ENCODE measurements at regions not wholly inside any gene's neighbourhood (a gene's known extent, or its start where the extent isn't known, plus 50 kb on each side); places are given as distances from the start of the nearest gene placed in this dataset.
A peak's percentile ranks its signal among the peaks of the same experiment; 100 is the strongest.

DNA sequence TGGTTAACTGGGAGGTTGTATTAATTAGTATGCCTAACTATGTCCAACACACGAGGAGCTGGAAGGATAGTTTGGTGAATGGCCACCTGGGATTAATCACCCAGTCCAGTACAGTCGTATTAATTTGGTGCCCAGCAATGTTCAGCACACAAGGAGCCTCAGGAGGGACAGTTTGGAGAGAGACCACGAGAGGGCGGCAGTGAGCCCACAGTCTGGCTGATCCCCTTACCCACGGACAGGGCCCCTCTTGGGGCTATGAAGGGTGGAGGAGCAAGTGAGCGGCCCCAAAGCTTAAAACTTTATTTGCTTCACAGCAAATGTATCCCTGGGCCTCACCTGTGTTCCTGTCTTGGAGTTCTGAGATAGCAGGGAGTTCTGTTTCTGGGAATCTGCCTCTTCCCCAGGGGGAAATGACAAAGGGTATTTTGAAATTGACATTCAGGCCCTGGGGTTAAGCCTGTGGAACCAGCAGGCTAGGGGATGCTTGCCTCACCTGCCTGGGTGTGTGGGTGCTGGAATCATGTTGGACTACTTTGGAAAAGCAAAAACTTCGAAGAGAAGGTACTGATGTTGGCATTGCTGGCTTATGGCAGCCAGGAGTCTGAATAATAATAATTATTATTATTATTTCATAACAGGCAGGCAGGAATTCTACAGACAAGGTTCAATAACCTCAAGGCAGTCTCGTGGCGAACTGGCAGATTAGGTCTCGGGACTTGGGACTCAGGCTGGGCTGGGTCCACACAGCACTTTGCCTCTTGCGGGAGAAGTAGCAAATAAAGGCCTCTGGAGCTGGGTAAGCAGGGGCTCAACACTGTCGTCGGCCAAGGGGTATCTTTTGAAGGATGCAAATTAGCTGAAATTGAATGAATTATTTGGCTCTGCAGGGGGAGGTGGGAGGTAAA lies 227.6 kb upstream of the ASIC2 start:
- intact Hi-C loops (cut with DNase I): no loop called here
- DNase-seq: peak in 4 of 5 donors; percentile 69 to 79 (median 75)
- H3K9ac ChIP-seq (ENCODE audit: low read length in 3 of 3): no peak overlapping the region
- TF ChIP-seq, protein P1, sequence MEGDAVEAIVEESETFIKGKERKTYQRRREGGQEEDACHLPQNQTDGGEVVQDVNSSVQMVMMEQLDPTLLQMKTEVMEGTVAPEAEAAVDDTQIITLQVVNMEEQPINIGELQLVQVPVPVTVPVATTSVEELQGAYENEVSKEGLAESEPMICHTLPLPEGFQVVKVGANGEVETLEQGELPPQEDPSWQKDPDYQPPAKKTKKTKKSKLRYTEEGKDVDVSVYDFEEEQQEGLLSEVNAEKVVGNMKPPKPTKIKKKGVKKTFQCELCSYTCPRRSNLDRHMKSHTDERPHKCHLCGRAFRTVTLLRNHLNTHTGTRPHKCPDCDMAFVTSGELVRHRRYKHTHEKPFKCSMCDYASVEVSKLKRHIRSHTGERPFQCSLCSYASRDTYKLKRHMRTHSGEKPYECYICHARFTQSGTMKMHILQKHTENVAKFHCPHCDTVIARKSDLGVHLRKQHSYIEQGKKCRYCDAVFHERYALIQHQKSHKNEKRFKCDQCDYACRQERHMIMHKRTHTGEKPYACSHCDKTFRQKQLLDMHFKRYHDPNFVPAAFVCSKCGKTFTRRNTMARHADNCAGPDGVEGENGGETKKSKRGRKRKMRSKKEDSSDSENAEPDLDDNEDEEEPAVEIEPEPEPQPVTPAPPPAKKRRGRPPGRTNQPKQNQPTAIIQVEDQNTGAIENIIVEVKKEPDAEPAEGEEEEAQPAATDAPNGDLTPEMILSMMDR (IDR thresholded peaks at IDR 0.05; ENCODE audit: borderline replicate concordance, extremely low read depth, insufficient read depth): peak; percentile 65
- no peak overlapping the region for H3K27ac ChIP-seq (ENCODE audit: low read depth in 2 of 2, low read length in 2 of 2)
- H3K9me3 ChIP-seq (ENCODE audit: control insufficient read depth in 2 of 3, insufficient read depth in 1 of 3, low read length in 3 of 3): no peaks in the 10 kb centered on the region
- FAIRE-seq: no peak
- no peaks in the 10 kb centered on the region for H3K27me3 ChIP-seq (ENCODE audit: control insufficient read depth, insufficient read depth, low read length)
- peaks cover 5 to 10% (median 8%) of the 10 kb centered on the region in 3 donors for H3K4me1 ChIP-seq (ENCODE audit: control insufficient read depth in 2 of 3, insufficient read depth in 2 of 3, low read depth in 1 of 3, low read length in 3 of 3)
- no peaks in the 10 kb centered on the region for H3K36me3 ChIP-seq (ENCODE audit: control insufficient read depth in 2 of 3, insufficient read depth in 3 of 3, low read length in 3 of 3)
- H3K4me3 ChIP-seq (ENCODE audit: low read length in 3 of 3): no peak overlapping the region

DNA sequence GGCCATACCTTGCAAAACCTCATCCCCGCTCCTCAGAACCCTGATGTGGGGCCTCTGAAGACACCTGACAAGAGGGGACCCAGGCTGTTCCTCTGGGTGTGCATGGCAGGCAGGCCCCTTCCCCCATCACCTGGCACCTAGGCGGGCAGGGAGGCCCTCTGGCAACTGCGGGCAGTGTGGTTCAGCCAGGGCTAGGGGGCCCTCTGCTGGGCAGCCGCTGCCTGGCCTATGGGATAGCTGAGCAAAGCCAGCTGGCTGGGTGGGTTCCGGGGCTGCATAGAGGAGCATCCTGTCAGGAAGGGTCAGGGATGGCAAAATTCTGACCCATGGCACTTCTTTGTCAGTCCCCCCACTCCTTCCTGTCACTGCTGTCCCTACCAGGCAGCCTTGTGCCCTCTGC lies 228.7 kb upstream of the ASIC2 start:
- H3K9me3 ChIP-seq (ENCODE audit: control insufficient read depth in 2 of 3, insufficient read depth in 1 of 3, low read length in 3 of 3): no peaks in the 10 kb centered on the region
- intact Hi-C loops (cut with DNase I): no loop called here
- no peak overlapping the region for H3K4me3 ChIP-seq (ENCODE audit: low read length in 3 of 3)
- no peak overlapping the region for H3K9ac ChIP-seq (ENCODE audit: low read length in 3 of 3)
- TF ChIP-seq, protein P1 (IDR thresholded peaks at IDR 0.05; ENCODE audit: borderline replicate concordance, extremely low read depth, insufficient read depth): peak; percentile 48
- H3K4me1 ChIP-seq (ENCODE audit: control insufficient read depth in 2 of 3, insufficient read depth in 2 of 3, low read depth in 1 of 3, low read length in 3 of 3): peaks cover 5 to 10% (median 8%) of the 10 kb centered on the region in 3 donors
- H3K27me3 ChIP-seq (ENCODE audit: control insufficient read depth, insufficient read depth, low read length): no peaks in the 10 kb centered on the region
- H3K27ac ChIP-seq (ENCODE audit: low read depth in 2 of 2, low read length in 2 of 2): no peak overlapping the region
- no peak for FAIRE-seq
- H3K36me3 ChIP-seq (ENCODE audit: control insufficient read depth in 2 of 3, insufficient read depth in 3 of 3, low read length in 3 of 3): no peaks in the 10 kb centered on the region
- peak in 4 of 5 donors; percentile 18 to 50 (median 32) for DNase-seq

DNA sequence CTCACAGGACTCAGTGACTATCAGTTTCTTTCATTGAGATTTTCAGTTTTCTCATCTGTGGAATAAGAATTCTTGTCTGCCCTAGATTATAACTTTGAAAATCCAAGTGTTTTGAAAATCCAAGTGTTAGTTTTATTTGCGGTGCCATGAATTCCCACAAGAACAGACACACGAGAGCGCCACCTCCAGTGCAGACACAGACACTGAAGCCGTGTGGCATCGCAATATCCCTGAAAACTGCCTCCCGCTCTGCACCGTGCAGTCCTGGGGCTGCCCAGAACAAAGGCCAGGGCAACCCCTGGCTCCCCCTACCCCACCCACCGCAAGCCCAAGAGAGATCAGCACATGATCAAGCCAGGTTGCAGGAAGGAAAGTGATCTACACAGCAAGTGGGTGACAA lies 229.5 kb upstream of the ASIC2 start:
- no peak overlapping the region for H3K27ac ChIP-seq (ENCODE audit: low read depth in 2 of 2, low read length in 2 of 2)
- H3K4me3 ChIP-seq (ENCODE audit: low read length in 3 of 3): no peak overlapping the region
- intact Hi-C loops (cut with DNase I): no loop called here
- DNase-seq (no peak), FAIRE-seq (no peak)
- peaks cover 5 to 10% (median 8%) of the 10 kb centered on the region in 3 donors for H3K4me1 ChIP-seq (ENCODE audit: control insufficient read depth in 2 of 3, insufficient read depth in 2 of 3, low read depth in 1 of 3, low read length in 3 of 3)
- H3K36me3 ChIP-seq (ENCODE audit: control insufficient read depth in 2 of 3, insufficient read depth in 3 of 3, low read length in 3 of 3): no peaks in the 10 kb centered on the region
- TF ChIP-seq, protein P1 (IDR thresholded peaks at IDR 0.05; ENCODE audit: borderline replicate concordance, extremely low read depth, insufficient read depth): no peak
- no peak overlapping the region for H3K9ac ChIP-seq (ENCODE audit: low read length in 3 of 3)
- H3K9me3 ChIP-seq (ENCODE audit: control insufficient read depth in 2 of 3, insufficient read depth in 1 of 3, low read length in 3 of 3): no peaks in the 10 kb centered on the region
- no peaks in the 10 kb centered on the region for H3K27me3 ChIP-seq (ENCODE audit: control insufficient read depth, insufficient read depth, low read length)

Data from kidney (tissue), 13 donors.